ENCODE measurements at regions not wholly inside any gene's neighbourhood (a gene's known extent, or its start where the extent isn't known, plus 50 kb on each side); places are given as distances from the start of the nearest gene placed in this dataset.

DNA sequence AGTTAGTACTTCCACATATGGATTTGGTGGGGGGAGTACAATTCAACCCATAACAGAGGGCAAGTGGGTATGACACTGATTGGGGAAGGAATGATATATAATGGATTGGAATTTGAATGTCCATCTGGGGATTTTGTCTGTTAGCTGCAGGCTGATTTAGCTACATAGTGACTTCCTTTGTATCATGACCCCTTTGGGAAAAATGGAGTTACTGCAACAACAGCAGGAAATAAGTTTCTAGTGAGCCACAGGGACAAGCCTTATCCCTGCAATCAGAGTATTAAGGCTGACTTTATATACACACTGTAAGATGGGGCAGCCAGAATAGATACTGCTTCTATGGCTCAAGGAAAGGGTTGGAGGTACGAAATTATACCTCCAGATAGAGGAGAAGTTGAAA, 404.4 kb upstream of the MEIS1 start:
- Histone ChIP-seq H3K79me2 (ENCODE audit: insufficient read depth, low read length) (no peaks in the 10 kb centered on the region), H3K27me3 (ENCODE audit: control insufficient read depth in 1 of 2, insufficient read depth in 2 of 2, low read length in 2 of 2) (no peaks in the 10 kb centered on the region), H3K4me2 (ENCODE audit: low read depth, low read length) (no peak overlapping the region), H3K36me3 (replicated peaks in 1 of 2; ENCODE audit: control insufficient read depth in 1 of 2, insufficient read depth in 2 of 2, low read length in 2 of 2) (no peaks in the 10 kb centered on the region), H2AFZ (ENCODE audit: low read length) (no peak overlapping the region), H3K27ac (ENCODE audit: extremely low read length, insufficient read depth, low read length) (no peak overlapping the region), H3K9ac (ENCODE audit: insufficient read depth, low read depth, low read length) (no peak overlapping the region), H3K4me3 (replicated peaks in 1 of 3; ENCODE audit: insufficient read depth in 1 of 3, low read depth in 2 of 3, low read length in 3 of 3) (no peak overlapping the region), H4K20me1 (ENCODE audit: insufficient read depth, low read length) (no peaks in the 10 kb centered on the region), H3K4me1 (ENCODE audit: insufficient read depth, low read length) (no peaks in the 10 kb centered on the region), H3K9me3 (ENCODE audit: low read length) (no peaks in the 10 kb centered on the region)
- no peak for TF ChIP-seq ZNF562 (CRISPR knock-in tag; IDR thresholded peaks at IDR 0.05; ENCODE audit: borderline replicate concordance)
- no peak for TF ChIP-seq ZNF782 (CRISPR knock-in tag; IDR thresholded peaks at IDR 0.05; ENCODE audit: borderline replicate concordance)
- no peak for TF ChIP-seq HDAC2 (CRISPR knock-in tag; IDR thresholded peaks at IDR 0.05)
- no peak for TF ChIP-seq PRPF4 (IDR thresholded peaks at IDR 0.05; ENCODE audit: low read depth, low read length, poor library complexity, severe bottlenecking)
- no peak for TF ChIP-seq RBM22 (optimal IDR thresholded peaks at IDR 0.05; ENCODE audit: low read length)
- TF ChIP-seq JUN (CRISPR knock-in tag; IDR thresholded peaks at IDR 0.05) = no peak
- peak; percentile 18 for DNase-seq (ENCODE audit: low spot score)
- peak; percentile 55 for FAIRE-seq
- ATAC-seq = peak; percentile 71
- in situ Hi-C loops (cut with HindIII; ENCODE audit: extremely low pct_ligation_motif_present, low pct_unique_long_range_greater_than_20kb) (no loop called here), intact Hi-C loops (cut with micrococcal nuclease; ENCODE audit: unreplicated experiment) (no loop called here)
- ChIA-PET POLR2A (no interaction called here), CTCF (ENCODE audit: low intra/inter-chr PET ratio, low total read pairs) (no interaction called here)
- BruUV-seq (replicated peaks) = no TSS peak
- WGBS (ENCODE audit: low lambda C conversion rate) = 0% methylated on average over 1 of the region's 1 CpG

DNA sequence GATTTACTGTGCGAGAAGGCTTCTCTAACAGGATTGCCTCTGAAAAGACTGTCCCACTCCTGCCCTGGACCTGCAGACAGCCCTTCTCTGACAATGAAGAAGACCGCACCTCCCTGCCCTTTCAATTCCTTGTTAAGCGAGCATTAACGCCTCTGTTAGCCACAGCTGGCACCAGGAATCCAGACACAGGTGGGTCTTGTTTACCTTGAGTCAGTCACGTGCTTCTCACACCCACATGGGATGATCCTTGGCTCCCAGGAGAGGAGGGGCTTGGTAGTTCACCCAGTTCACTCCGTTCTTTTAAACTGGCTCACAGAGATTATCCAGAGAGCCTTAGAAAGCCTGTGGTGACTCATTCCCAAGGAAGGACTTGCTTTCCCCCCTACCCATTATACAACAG, 410.5 kb upstream of the MEIS1 start:
- intact Hi-C loops (cut with micrococcal nuclease; ENCODE audit: unreplicated experiment) = no loop called here
- Histone ChIP-seq H3K27ac (ENCODE audit: extremely low read length, insufficient read depth, low read length) (no peak overlapping the region), H3K27me3 (ENCODE audit: control insufficient read depth in 1 of 2, insufficient read depth in 2 of 2, low read length in 2 of 2) (no peaks in the 10 kb centered on the region), H2AFZ (ENCODE audit: low read length) (no peak overlapping the region), H3K79me2 (ENCODE audit: insufficient read depth, low read length) (no peaks in the 10 kb centered on the region), H3K9me3 (ENCODE audit: low read length) (no peaks in the 10 kb centered on the region), H3K4me3 (replicated peaks in 1 of 3; ENCODE audit: insufficient read depth in 1 of 3, low read depth in 2 of 3, low read length in 3 of 3) (no peak overlapping the region), H4K20me1 (ENCODE audit: insufficient read depth, low read length) (no peaks in the 10 kb centered on the region), H3K4me1 (ENCODE audit: insufficient read depth, low read length) (0 out of 2 replicates have a peak, but pooled peaks cover 7% of the 10 kb centered on the region), H3K4me2 (ENCODE audit: low read depth, low read length) (no peak overlapping the region), H3K9ac (ENCODE audit: insufficient read depth, low read depth, low read length) (no peak overlapping the region), H3K36me3 (replicated peaks in 1 of 2; ENCODE audit: control insufficient read depth in 1 of 2, insufficient read depth in 2 of 2, low read length in 2 of 2) (no peaks in the 10 kb centered on the region)
- no peak for TF ChIP-seq SOX6 (IDR thresholded peaks at IDR 0.05)
- no peak for TF ChIP-seq SOX6 (CRISPR knock-in tag; IDR thresholded peaks at IDR 0.05)
- no peak for TF ChIP-seq FOXA1 (IDR thresholded peaks at IDR 0.05)
- peak; percentile 42; the same call in 1 of the 2 replicates for TF ChIP-seq FOXA1 (CRISPR knock-in tag; IDR thresholded peaks at IDR 0.05)
- TF ChIP-seq, protein P1, sequence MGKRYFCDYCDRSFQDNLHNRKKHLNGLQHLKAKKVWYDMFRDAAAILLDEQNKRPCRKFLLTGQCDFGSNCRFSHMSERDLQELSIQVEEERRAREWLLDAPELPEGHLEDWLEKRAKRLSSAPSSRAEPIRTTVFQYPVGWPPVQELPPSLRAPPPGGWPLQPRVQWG (CRISPR knock-in tag; IDR thresholded peaks at IDR 0.05; ENCODE audit: borderline replicate concordance, low read depth) = no peak
- TF ChIP-seq, protein P2, sequence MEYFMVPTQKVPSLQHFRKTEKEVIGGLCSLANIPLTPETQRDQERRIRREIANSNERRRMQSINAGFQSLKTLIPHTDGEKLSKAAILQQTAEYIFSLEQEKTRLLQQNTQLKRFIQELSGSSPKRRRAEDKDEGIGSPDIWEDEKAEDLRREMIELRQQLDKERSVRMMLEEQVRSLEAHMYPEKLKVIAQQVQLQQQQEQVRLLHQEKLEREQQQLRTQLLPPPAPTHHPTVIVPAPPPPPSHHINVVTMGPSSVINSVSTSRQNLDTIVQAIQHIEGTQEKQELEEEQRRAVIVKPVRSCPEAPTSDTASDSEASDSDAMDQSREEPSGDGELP (IDR thresholded peaks at IDR 0.05; ENCODE audit: borderline replicate concordance, low read depth) = peak; percentile 29; the same call in 1 of the 2 replicates
- 0 out of 2 replicates have a peak, but pooled peaks have one; percentile 27 for TF ChIP-seq ZNF7 (CRISPR knock-in tag; IDR thresholded peaks at IDR 0.05)
- peak; percentile 20; the same call in 1 of the 2 replicates for TF ChIP-seq FOSL2 (CRISPR knock-in tag; IDR thresholded peaks at IDR 0.05)
- TF ChIP-seq ZNF773 (CRISPR knock-in tag; IDR thresholded peaks at IDR 0.05; ENCODE audit: borderline replicate concordance) = no peak
- TF ChIP-seq MAFG (CRISPR knock-in tag; IDR thresholded peaks at IDR 0.05) = no peak
- TF ChIP-seq BHLHE40 (IDR thresholded peaks at IDR 0.05; ENCODE audit: low read length) = 0 out of 2 replicates have a peak, but pooled peaks have one; percentile 11
- TF ChIP-seq ZNF296 (CRISPR knock-in tag; conservative IDR thresholded peaks at IDR 0.05) = no peak
- POLR2A ChIA-PET = no interaction called here
- in situ Hi-C loops (cut with HindIII; ENCODE audit: extremely low pct_ligation_motif_present, low pct_unique_long_range_greater_than_20kb) = no loop called here
- 2% methylated on average over 6 of the region's 6 CpGs for WGBS (ENCODE audit: low lambda C conversion rate)
- CTCF ChIA-PET (ENCODE audit: low intra/inter-chr PET ratio, low total read pairs) = no interaction called here
- ATAC-seq = peak; percentile 58
- FAIRE-seq = no peak
- DNase-seq (ENCODE audit: low spot score) = peak; percentile 10
- no TSS peak for BruUV-seq (replicated peaks)
